CD4-positive, alpha-beta T cell treated with Interferon alpha-2 for 1 hour (primary cell): ENCODE measurements at regions not wholly inside any gene's neighbourhood (a gene's known extent, or its start where the extent isn't known, plus 50 kb on each side); places are given as distances from the start of the nearest gene placed in this dataset.
"Not testable (repeated sequence)": the region's sequence is repeated elsewhere in the genome, so short reads cannot be mapped to it uniquely, and the experiment has no call there.

ENCODE experiments used
- DNase-seq, 2 donors: peaks; one replicate each; pipeline ENCODE4 v3.0.0-alpha.2; 2020 to 2022

DNA sequence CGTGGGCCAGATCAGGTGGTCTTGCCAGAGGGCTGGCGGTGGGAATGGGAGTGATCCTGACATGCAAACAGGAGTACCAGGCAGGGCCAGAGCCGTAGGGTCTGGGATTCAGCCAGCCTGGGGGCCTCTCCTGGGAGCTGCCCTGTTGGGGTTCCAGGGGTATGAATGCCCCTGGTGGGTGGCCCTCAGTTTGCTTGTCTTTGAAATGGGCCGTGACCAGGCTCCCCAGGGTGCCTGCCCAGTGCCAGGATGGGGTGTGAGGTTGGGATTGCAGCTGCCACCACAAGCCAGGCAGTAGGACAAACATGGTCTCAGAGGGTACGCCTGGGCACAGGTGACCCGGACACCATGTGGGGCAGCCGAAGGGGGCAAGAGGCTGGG lies 168.8 kb downstream of the KIF26A start:
- DNase-seq, result no peak

- no peak for DNase-seq
Measured at GRCh38 chr14:104307627-104308401, 169.4 kb downstream of the KIF26A start.

- DNase-seq, result not testable (repeated sequence)
Measured at GRCh38 chr14:104308534-104308933, 170.1 kb downstream of the KIF26A start.

DNA sequence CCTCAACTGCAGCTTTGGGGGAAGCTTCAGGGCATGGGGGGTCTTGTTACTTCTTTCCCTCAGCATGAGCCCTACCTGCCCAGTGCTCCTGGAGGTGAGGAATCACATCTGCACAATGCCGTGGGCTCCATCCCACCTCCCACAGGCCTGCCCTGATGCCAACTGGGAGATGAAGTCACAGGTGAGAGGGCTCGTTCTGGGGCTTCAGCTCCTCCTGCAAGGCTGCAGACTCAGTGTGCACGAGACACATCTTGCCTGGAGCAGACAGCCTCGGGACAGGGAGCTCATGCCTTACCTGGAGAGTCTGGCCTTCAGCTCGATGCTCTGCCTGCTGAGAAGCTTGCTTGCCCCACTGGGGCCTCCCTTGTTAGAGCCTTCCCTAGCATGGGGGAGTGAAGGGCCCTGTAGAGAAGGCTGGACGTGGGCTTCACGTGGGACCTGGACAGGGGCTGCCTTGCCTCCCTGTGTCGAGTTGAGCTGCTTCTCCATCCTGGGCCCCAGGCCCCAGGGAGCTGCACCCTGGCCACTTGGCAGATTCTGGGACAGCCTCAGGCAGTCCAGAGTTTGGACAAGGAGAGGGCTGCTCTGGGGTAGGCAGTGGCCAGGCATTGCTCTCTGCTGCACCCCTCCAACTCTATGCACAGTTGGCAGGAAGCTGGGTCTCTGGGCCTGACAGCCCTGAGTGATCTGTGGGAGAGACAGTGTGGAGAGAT lies 171.4 kb downstream of the KIF26A start:
- no peak for DNase-seq

GRCh38 chr14:104311358-104311757 lies 173.0 kb downstream of the KIF26A start:
- no peak for DNase-seq

DNA sequence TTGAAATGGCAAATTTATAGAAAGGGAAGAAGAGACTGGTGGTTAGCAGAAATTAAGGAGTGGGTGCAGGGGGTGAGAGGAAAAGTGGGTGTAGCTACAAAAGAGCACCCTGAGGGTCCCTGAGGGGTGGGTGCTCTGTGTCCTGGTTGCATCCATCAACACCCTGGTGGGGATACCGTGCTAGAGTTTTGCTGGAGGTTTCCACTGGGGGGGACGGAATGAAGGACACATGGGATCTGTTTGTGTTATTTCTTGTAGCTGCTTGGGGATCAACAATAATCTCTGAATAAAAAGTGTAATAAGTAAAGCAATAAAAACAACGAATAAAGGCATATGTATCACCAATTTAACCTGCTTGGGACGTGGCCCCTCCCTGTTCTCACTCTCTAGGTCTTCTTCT lies 175.3 kb downstream of the KIF26A start:
- no peak for DNase-seq

- no peak for DNase-seq
Measured at GRCh38 chr14:104314251-104314941, 176.0 kb downstream of the KIF26A start.

- DNase-seq, result no peak
Measured at GRCh38 chr14:104315169-104315568, 176.8 kb downstream of the KIF26A start.

- DNase-seq, result no peak
Measured at GRCh38 chr14:104315625-104316024, 177.2 kb downstream of the KIF26A start.

DNA sequence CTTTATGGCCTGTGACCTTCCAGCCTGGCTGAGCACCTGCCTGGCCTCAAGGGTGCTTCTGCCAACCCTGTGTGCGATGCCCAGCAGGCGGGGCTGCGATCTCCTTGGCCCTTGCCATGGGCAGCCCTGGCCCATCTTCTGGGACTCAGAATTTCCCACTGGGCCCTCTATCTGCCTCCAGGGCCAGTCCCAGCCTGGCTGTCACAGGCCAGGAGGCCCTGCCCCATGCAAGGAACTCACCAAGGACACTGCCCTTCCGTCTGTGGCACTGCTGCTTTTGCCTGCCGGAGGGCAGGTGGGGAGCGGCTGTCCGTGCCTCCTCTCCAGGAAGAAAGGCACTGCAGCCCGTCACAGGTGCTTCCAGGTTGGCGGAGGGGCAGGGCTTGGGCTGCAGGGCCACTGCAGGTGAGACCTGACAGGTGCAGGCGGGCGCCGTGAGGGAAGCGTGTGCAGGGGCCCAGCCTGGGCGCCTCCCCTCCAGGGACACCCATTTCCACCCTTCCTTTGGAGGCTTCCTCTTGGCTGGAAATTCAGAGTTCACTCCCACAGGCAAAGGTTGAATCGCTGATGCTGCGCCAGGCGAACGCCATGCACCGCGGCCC lies 177.8 kb downstream of the KIF26A start:
- no peak for DNase-seq

- DNase-seq, result no peak
Measured at GRCh38 chr14:104316723-104317491, 178.5 kb downstream of the KIF26A start.

DNA sequence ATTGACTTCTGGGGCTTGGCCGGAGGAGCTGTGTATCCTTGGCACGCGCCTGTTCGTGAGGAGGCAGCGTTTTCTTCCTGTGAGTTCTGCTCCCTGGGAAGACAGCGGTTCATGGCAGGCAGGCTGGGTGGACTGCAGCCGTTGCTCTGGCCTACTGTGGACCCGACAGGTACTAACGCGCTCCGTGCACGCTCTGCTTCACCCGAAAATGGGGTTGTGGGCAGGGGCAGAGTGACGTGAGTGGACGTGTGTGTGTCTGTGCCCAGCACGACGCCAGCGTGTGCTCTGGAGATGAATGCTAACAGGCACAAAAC lies 179.1 kb downstream of the KIF26A start:
- DNase-seq, result no peak

DNA sequence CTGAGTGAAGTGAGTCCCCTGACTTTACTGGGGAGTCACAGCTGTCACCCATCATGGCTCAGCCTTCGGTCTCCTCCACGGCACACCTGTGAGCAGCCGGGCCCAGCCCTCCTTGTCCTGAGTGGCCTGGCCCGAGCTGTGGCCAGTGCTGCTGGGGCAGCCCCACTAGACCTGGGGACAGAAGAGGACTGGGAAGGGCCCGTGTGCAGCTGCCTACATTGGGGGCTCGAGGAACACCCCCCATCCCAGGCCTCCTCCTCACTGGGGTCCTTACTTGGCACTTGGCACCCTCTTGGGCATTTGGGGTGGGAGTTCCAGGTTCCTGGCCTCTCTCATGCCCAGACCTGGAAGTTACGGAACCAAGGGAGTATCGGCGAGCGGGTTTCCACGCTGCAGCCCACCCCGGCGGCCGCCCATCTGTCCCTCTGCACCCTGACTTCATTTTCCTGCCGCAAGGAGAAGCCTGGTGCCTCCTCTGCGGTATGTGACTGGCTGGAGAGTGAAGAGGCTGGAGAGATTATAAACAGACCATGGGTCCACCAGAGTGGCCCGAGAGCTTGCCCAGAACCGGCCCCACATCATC lies 179.7 kb downstream of the KIF26A start:
- DNase-seq, result no peak

GRCh38 chr14:104318558-104319490 lies 180.4 kb downstream of the KIF26A start:
- DNase-seq, result no peak

DNA sequence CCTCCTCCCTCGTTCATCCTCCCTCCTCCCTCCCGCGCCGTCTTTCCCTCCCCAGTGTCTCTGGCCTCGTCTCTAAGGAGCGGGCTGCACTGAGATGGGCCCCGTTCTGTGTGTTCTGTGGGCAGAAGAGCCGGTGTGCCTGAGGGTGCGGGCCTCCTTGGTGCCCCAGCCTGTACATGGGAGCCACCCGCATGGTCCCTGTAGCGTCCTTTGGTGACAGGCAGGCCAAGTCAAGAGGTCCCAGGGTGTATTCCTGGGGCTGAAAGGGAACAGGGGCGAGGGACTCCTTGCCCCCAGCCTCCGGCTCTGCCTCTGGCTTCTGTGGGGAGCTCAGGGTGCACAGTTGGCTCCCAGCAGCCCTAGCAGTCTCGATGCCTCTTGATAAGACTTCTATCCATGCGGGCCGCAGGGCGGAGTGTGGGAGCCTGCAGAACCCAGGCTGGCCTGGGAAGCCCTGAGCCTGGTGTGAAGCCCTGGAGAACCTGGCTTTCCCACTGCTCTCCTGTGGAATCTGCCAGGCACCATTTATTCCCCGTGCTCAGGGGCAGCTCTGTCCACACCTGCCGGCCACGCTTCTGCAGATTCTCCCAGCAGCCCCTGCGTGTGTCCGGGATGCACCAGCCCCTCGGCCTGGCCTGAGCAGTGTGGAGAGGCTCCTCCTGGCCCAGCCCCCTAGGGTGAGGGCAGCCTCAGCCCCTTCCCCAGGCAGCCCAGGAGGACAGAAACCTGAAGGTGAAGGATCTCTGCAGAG lies 181.3 kb downstream of the KIF26A start:
- no peak for DNase-seq

DNA sequence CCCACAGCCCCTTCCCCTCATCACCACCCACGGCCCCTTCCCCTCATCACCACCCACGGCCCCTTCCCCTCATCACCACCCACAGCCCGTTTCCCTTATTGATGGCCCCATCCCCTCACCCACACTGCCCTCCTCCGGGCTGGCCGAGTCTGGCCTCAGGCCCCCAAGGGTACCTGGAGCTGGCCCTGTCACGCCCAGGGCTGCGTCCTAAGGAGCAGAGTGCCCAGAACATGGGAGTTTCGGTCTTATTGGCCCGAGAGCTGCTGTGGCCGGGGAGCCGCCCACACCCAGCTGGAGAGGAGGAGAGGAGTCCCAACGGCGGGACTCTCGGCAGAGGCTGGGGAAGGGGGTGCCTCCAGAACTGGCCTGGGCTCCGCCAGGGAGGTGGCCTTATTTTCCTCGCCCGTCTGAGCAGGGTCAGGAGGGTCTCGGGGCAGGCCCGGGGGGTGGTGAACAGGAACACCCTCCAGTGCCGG lies 182.3 kb downstream of the KIF26A start:
- no peak for DNase-seq

- DNase-seq, result no peak
Measured at GRCh38 chr14:104321088-104321801, 182.9 kb downstream of the KIF26A start.

DNA sequence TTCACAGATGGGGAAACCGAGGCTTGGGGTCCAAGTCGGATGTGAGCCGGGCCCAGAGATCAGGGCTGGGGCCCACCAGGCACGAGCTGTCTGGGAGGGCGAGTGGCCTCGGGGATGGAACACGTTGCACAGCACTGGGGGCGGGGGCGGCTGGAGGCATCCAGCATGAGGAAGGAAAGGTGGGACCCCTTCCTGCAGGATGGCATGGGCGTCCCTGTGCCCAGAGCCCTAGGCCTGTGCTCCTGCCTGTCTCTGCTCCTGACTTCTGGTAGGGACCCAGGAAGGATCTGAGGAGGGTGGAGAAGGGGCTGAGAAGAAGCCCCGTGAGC lies 183.4 kb downstream of the KIF26A start:
- no peak for DNase-seq

DNA sequence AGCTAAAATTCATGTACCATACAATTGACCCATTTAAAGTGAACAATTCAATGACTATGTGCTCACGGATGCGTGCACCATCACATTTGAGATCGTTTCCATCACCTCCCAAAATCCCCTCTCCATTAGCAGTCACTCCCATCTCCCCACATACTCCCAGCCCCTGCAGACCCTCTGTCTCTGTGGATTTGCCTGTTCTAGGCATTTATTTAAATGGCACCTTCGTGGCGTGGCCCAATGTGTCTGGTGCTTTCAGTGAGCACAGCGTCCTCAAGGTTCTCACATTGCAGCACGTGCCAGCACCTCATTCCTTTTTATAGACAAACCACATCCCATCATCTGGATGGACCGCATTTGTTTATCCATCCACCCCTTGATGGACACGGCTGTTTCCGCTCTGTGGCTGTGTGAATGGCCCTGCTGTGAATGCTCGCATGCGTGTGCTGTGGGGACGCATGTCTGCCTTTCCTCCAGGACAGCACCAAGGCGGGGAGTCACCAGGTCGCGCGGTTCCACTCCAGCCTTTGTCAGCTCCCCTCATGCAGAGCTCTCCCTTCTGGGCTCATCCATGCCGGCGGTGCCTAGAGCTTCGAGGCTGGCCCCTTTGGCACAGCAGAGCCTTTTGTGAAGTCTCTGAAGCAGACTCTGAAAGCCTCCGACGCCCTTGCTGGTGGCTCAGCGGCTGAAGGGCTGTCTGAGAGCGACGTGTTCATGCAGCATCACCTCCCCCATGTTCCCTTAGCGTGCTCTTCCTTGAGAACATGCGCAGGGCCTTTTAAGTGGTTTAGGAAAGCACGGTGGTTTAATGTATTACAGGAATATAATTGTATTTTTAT lies 184.4 kb downstream of the KIF26A start:
- DNase-seq, result no peak
